Skeletal muscle satellite cell (primary cell): ENCODE measurements at regions not wholly inside any gene's neighbourhood (a gene's known extent, or its start where the extent isn't known, plus 50 kb on each side); places are given as distances from the start of the nearest gene placed in this dataset.
A peak's percentile ranks its signal among the peaks of the same experiment; 100 is the strongest.

Experiments
- H3K27me3 ChIP-seq: 2 replicates; pipeline ENCODE4 v1.7.0; 2013; ENCODE audit warnings: low read length; ENCODE audit not compliant: control insufficient read depth, insufficient read depth
- H3K36me3 ChIP-seq: 2 replicates; pipeline ENCODE4 v1.7.0; 2013; ENCODE audit warnings: mild to moderate bottlenecking, control low read depth, low read length; ENCODE audit not compliant: insufficient read depth
- H3K4me1 ChIP-seq: 2 replicates; pipeline ENCODE4 v1.7.0; 2013; ENCODE audit warnings: low read length; ENCODE audit not compliant: control insufficient read depth, insufficient read depth
- H3K4me2 ChIP-seq: 2 replicates; pipeline ENCODE4 v1.7.0; 2013; ENCODE audit warnings: mild to moderate bottlenecking, low read length
- H3K4me3 ChIP-seq: 2 replicates; pipeline ENCODE4 v1.7.0; 2013; ENCODE audit warnings: low read length
- H3K9ac ChIP-seq: 2 replicates; pipeline ENCODE4 v1.7.0; 2013; ENCODE audit warnings: mild to moderate bottlenecking, low read depth, low read length, moderate library complexity
- H3K9me3 ChIP-seq: replicated peaks from 2 replicates; pipeline ENCODE4 v1.7.0; 2013; ENCODE audit warnings: mild to moderate bottlenecking, control low read depth, low read length

DNA sequence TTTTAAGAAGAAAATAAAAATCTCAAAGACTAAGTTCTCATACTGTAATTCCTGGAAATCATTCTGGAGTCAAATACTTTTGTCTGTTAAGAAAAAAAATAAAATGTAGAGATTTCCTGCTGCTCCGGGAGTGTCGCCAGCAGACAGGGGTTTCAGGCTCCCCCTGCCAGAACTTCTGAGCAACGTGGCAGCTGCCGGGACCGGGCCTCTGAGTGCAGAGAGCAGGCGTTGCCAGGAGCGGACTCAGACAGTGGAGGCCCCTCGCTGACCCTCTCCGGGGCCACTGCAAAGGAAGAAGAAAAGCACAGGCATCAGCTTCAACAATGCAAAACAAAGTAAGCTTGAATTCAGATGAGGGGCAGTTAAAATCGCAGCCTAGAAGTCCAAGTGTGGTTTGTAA, 95.5 kb downstream of the THBS2 start:
- no peak overlapping the region for H3K4me3 ChIP-seq
- H3K9ac ChIP-seq: peak overlapping the region; percentile 56

DNA sequence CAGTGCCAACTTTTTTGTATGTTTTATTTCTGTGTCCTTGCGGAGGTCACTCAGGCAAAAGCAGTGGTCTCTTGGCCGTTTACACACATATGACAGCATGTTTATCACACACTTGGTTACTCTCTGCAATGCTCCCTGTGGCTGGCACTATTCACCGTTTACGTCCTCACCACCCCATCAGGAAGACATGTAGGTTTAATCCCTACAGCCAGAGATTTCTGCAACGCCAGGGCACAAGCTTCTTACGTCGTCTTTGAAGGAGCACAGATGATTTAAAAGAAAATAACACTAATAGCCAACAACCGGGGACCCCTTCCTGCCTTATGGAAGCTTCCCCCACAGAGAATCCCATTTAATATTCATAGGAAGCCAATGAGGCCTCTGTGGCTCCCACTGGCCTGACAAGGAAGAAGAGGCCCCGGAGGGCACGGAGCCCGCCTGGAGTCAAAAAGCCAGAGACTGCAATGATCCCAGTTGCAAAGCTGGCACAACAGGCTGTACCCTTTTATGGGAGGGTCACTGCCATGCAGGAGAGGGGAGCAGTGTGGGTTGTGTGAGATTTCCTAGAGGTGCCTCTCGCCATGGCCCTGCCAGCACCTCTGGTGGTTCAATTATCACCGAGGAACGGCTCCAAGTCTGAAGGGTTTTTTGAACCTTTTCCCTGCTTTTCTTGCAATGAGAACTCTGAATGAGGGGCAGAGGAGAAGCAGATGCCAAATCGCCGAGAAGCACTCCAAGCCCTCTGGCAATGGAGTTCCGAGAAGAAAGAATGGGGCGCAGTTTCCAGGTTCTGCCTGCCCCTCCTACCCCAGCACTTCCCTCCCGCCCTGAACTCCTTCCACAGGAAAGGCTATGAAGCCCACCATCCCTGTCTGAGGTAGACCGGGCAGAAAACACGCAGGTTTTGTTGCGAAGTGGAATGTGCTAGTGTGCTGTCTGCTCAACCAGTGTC, 96.2 kb downstream of the THBS2 start:
- H3K27me3 ChIP-seq: no peaks in the 10 kb centered on the region
- peaks cover 24% of the 10 kb centered on the region for H3K4me1 ChIP-seq
- H3K36me3 ChIP-seq: no peaks in the 10 kb centered on the region
- peak overlapping the region; percentile 56 for H3K9ac ChIP-seq
- peak overlapping the region; percentile 47 for H3K4me2 ChIP-seq
- no peaks in the 10 kb centered on the region for H3K9me3 ChIP-seq
- no peak overlapping the region for H3K4me3 ChIP-seq

More for the DNA sequence above, 95.5 kb downstream of the THBS2 start:
- Histone ChIP-seq H3K36me3 (no peaks in the 10 kb centered on the region), H3K4me2 (peak overlapping the region; percentile 55), H3K4me1 (peaks cover 29% of the 10 kb centered on the region), H3K27me3 (no peaks in the 10 kb centered on the region), H3K9me3 (no peaks in the 10 kb centered on the region)

DNA sequence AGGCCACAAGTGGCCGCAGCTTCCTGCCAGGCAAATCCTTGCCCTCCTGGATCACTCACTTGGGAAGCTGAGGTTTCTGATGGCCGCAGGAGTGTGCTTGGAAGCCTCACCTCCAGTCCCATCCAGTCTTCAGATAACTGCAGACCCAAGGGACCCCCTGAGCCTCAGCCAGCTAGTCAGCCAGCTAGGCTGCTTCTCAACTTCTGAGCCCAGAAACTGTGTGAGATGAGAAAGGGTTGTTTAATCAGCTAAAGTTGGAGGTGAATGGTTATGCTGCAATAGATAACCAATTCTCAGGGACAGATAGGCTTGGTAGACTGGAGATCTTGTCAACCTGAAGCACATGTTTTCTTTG, 96.9 kb downstream of the THBS2 start:
- no peak overlapping the region for H3K4me3 ChIP-seq
- H3K36me3 ChIP-seq: no peaks in the 10 kb centered on the region
- no peak overlapping the region for H3K4me2 ChIP-seq
- H3K27me3 ChIP-seq: no peaks in the 10 kb centered on the region
- no peak overlapping the region for H3K9ac ChIP-seq
- H3K9me3 ChIP-seq: no peaks in the 10 kb centered on the region
- H3K4me1 ChIP-seq: peaks cover 18% of the 10 kb centered on the region

- no peaks in the 10 kb centered on the region for H3K9me3 ChIP-seq
- peaks cover 14% of the 10 kb centered on the region for H3K4me1 ChIP-seq
- no peaks in the 10 kb centered on the region for H3K27me3 ChIP-seq
- H3K4me3 ChIP-seq: no peak overlapping the region
- H3K4me2 ChIP-seq: no peak overlapping the region
- H3K9ac ChIP-seq: no peak overlapping the region
- no peaks in the 10 kb centered on the region for H3K36me3 ChIP-seq
Measured at GRCh38 chr6:169156108-169156792, 97.4 kb downstream of the THBS2 start.

DNA sequence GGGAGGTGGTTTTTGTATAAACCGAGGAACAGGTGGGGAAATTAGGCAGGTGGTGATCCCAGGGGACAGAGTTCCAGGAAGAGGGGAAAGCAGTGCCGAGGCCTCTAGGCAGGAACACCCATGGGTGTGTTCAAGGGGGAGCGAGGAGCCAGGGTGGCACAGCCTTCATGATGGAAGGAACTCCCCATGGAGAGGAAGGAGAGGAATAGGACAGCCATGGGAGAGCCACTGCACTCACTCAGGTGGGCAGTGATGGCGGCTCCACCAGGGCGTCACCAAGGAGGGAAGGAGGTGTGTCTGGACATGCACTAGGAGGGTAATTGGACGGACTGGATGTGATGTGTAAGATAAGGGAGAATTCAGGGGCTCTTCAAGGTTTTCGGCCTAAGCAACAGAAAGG, 98.2 kb downstream of the THBS2 start:
- Histone ChIP-seq H3K4me3 (no peak overlapping the region), H3K36me3 (no peaks in the 10 kb centered on the region), H3K4me2 (no peak overlapping the region), H3K4me1 (peaks cover 12% of the 10 kb centered on the region), H3K9ac (no peak overlapping the region), H3K9me3 (peaks cover 4% of the 10 kb centered on the region), H3K27me3 (no peaks in the 10 kb centered on the region)

GRCh38 chr6:169153401-169153800, 100.2 kb downstream of the THBS2 start:
- Histone ChIP-seq H3K27me3 (no peaks in the 10 kb centered on the region), H3K4me2 (no peak overlapping the region), H3K9ac (no peak overlapping the region), H3K4me1 (peaks cover 8% of the 10 kb centered on the region), H3K4me3 (no peak overlapping the region), H3K9me3 (peaks cover 4% of the 10 kb centered on the region), H3K36me3 (no peaks in the 10 kb centered on the region)

DNA sequence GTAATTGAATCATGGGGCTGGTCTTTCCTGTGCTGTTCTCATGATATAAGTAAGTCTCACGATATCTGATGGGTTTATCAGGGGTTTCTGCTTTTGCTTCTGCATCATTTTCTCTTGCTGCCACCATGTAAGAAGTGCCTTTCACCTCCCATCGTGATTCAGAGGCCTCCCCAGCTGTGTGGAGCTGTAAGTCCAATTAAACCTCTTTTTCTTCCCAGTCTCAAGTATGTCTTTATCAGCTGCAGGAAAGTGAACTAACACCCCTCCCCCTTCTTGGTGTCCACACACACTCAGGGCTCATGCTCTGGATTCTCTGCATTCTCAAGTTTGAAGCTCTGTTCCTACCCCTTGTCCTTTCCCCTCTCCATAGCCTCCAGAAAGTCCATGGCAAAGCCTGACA, 107.1 kb downstream of the THBS2 start:
- Histone ChIP-seq H3K4me2 (no peak overlapping the region), H3K9me3 (peaks cover 4% of the 10 kb centered on the region), H3K27me3 (no peaks in the 10 kb centered on the region), H3K36me3 (no peaks in the 10 kb centered on the region), H3K4me1 (peaks cover 10% of the 10 kb centered on the region), H3K4me3 (no peak overlapping the region), H3K9ac (no peak overlapping the region)

DNA sequence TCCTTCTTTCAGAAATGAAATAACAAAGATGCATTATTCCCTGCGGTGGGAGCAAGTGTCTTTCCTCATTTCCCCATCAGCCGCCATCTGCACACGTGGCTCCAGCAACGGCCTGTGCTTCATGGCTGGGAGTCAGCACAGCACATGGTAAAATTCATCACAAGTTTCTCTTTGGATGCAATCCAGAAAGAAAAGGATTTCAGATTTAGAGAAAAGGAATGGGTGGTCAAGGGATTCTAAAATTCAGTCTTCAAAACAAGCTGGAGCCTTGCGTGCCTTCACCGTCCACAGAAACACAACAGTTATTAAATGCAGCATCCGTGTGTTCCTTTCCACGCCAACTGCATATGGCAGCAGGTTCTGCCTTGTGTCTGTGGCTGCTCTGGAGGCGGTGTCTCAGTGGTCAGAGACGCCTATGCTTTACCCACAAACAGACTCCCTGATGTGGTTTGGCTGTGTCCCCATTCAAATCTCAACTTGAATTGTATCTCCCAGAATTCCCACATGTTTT, 107.6 kb downstream of the THBS2 start:
- Histone ChIP-seq H3K4me3 (no peak overlapping the region), H3K4me2 (no peak overlapping the region), H3K36me3 (no peaks in the 10 kb centered on the region), H3K9me3 (peaks cover 4% of the 10 kb centered on the region), H3K27me3 (no peaks in the 10 kb centered on the region), H3K4me1 (peaks cover 13% of the 10 kb centered on the region), H3K9ac (no peak overlapping the region)

DNA sequence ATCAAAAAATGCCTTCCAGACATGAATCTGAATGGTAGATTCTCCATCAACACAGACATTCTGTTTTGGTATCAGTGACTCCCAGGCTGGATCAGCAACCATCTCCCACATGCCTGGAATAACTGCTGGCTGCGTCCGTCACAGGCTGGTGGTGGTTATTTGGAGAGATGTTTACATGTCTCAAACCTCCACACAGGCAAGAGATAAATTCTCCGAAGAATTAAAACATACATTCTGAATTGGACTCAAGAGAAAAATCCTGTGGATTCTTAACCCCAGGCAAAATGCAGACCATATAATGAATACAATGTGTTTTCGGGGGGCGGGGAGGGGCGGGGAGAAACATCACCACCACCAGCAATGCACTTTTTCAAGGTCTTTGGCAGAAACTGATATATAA, 108.2 kb downstream of the THBS2 start:
- H3K4me3 ChIP-seq: no peak overlapping the region
- no peaks in the 10 kb centered on the region for H3K36me3 ChIP-seq
- H3K9ac ChIP-seq: no peak overlapping the region
- no peaks in the 10 kb centered on the region for H3K27me3 ChIP-seq
- H3K4me1 ChIP-seq: peaks cover 17% of the 10 kb centered on the region
- no peak overlapping the region for H3K4me2 ChIP-seq
- H3K9me3 ChIP-seq: no peaks in the 10 kb centered on the region

DNA sequence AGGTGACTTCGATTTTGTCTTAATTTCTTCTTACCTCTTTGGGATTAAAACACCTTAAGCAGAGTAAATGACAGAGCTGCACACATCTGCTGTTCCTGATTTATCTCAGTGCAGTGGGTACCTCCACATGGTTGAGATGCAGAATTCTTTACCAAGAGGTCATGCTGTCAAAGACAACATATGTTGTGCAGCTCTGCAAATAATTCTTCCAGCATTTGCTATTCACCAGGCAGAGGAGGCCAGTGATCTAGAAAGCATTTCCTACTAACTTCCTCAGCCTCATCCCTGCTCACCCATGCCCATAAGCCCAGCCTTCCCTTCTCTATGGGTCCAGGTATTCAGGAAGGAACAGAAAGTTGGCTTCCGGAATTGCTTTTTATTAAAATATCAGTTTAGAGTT, 109.3 kb downstream of the THBS2 start:
- no peaks in the 10 kb centered on the region for H3K27me3 ChIP-seq
- H3K9me3 ChIP-seq: no peaks in the 10 kb centered on the region
- no peak overlapping the region for H3K9ac ChIP-seq
- no peaks in the 10 kb centered on the region for H3K36me3 ChIP-seq
- H3K4me3 ChIP-seq: no peak overlapping the region
- no peak overlapping the region for H3K4me2 ChIP-seq
- H3K4me1 ChIP-seq: peaks cover 17% of the 10 kb centered on the region

DNA sequence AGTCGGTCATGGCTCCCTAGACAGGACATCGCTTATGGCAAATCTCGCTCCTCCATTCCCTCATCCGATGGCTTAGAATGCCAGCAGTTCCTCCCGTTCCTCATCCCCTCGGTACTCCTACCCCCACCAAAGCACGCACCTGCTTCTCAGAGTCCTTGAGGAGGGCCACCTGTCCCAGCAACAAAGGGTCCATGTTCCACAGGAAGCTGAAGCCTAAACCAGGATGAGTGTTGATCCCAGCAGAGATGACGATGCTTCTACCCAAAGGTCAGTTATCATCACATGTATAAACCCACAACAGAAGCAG, 111.2 kb downstream of the THBS2 start:
- Histone ChIP-seq H3K9me3 (no peaks in the 10 kb centered on the region), H3K4me2 (peak overlapping the region; percentile 40), H3K9ac (no peak overlapping the region), H3K4me3 (no peak overlapping the region), H3K4me1 (peaks cover 17% of the 10 kb centered on the region), H3K27me3 (no peaks in the 10 kb centered on the region), H3K36me3 (no peaks in the 10 kb centered on the region)
